Inflammatory macrophage treated with lipopolysaccharide for 4 hours (primary cell): ENCODE measurements at regions not wholly inside any gene's neighbourhood (a gene's known extent, or its start where the extent isn't known, plus 50 kb on each side); places are given as distances from the start of the nearest gene placed in this dataset.
"Not testable (repeated sequence)": the region's sequence is repeated elsewhere in the genome, so short reads cannot be mapped to it uniquely, and the experiment has no call there.

Experiments used
- DNase-seq: peaks from one replicate; pipeline ENCODE4 v3.0.0-alpha.2; 2020

DNA sequence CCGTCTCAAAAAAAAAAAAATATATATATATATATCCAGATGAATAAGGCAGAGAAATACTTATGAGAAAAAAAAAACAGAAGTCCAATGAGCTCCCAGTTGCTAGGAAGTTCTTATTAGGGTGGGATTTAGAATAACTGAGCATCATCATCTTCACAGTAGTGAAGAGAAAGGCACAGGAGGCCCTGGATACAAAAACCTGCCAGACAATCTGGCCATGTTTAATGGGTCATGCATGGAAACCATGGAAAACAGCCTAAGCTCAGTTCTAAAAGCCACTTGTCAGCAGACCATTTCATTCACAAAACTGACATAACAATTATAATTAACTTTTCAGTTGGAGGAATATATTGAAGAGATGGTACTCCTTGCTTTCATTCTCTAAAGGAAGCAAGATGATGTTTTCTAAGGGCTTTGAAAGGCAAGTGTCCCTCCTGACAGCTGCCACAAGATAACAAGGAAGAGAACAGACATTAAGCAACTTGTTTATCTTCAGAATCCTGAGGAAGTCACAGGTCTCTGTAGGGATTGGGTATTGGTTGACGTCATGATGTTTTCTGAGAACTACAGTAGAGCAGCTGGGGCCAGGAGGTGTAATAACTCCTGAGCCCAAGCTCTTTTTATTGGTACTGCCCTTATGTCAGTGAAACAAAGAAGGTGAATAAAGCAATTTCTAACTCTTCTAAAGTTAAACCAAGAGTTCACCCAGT, 463.1 kb downstream of the DMAC1 start:
- no peak for DNase-seq

DNA sequence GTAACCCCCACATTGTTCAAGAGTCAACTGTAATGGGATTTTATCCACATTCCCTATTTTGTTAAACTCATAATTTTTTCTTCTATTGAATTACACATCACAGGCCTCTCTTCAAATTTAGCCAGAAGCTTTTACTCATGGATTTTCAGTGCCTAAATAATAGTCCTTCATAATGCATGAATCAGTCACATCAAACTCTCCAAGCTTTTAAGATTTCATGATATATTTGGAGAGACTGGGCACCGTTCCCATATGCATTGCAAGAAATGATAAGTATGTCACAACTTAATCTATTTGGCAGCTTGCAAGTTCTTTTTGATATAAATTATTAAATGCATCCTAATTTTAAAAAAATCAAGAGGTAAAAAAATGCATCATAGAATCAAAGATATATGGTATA, 465.9 kb downstream of the DMAC1 start:
- no peak for DNase-seq

DNA sequence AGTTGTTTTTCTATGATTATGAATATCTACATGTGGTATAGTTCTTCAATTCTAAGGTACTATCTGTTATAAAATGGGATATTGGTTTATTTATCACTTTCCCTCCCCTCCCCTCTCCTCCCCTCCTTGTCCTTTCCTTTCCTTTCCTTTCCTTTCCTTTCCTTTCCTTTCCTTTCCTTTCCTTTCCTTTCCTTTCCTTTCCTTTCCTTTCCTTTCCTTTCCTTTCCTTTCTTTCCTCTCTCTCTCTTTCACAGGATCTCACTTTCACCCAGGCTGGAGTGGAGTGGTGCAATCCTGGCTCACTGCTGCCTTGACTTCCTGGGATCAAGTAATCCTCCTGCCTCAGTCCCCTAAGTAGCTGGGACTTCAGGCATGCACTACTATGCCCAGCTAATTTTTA, 466.8 kb downstream of the DMAC1 start:
- no peak for DNase-seq

GRCh38 chr9:7328453-7328852, 471.1 kb downstream of the DMAC1 start:
- no peak for DNase-seq

- DNase-seq = no peak
Measured at GRCh38 chr9:7325995-7326394, 473.6 kb downstream of the DMAC1 start.

DNA sequence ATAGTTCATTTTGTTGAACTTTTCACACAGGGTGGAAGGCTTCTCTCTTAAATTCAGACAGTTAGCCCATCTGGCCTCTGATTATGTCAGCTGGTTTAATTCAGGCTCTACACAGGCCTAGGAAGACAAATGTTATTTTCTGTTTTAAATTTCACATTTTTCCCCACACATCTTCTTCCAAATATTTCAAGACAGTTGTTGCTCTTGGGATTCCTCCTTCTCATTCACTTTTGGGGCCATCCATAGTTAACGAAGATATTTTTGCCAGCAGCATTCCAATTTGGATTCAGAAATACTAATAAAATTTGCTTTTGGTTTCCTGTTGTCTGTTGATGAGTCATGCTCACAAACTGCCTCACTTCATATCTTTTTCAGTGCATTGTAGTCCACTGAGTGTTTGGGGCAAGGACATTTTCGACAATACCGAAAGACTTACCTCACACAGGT, 475.4 kb downstream of the DMAC1 start:
- DNase-seq = no peak

DNA sequence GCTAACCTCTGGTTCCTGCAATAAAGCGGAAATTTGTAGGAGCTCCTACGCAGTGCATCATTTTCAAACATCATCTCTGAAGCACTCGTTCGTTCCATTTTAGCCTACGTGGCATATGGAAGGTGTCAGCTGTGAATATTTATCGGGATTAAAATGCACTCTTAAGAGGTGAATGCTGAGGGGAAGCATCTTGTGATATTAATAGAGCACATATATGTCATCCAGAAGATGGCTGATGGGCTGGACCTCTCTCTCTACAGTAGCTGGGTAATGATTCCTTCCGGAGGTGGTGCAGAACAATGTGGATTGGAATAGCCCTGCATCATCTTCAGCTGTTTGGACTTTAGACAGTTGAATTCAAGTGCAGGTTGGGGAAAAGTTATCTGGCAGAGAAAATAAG, 478.7 kb downstream of the DMAC1 start:
- DNase-seq = no peak

- no peak for DNase-seq
Measured at GRCh38 chr9:7320139-7320538, 479.4 kb downstream of the DMAC1 start.

DNA sequence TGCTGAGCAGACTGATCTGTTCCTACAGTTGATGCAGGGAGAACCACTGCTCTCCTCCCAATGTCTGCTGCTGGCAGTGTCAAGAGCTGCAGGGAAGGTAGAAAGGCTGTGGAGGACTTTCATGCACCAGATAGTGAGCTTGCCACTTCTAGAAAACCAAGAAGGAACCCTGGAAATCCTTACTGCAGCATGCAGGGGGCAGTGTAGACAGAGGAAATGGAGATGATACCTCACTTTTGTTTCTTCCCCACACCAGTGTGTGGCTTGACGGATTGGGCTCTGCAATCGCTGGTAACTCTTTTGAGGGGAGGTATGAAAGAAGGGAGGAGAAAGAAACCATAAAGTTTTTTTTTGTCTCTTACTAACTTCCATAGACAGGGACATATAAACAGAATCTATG, 480.7 kb downstream of the DMAC1 start:
- DNase-seq = no peak

DNA sequence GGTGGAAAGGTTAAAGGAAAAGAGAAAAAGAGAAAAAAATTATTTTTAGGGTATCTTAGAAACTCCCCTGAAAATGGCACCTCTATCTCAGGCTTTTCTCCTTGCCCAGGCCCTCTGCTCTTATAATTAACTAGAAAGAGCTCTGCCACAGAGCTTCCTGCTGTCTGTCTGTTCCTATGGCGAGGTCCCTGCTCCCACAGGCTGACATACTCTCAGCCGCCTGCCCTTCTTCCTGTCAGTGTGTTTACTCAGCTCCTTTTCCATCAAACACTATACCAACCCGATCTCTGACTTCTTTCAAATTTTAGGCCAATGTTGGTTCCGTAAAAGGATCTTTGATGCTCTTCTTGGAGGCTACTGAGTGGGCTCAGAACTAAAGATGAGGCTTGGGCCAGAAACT, 482.6 kb downstream of the DMAC1 start:
- DNase-seq = no peak

GRCh38 chr9:7316166-7316795, 483.3 kb downstream of the DMAC1 start:
- DNase-seq = no peak

- no peak for DNase-seq
Measured at GRCh38 chr9:7315746-7316145, 483.8 kb downstream of the DMAC1 start.

DNA sequence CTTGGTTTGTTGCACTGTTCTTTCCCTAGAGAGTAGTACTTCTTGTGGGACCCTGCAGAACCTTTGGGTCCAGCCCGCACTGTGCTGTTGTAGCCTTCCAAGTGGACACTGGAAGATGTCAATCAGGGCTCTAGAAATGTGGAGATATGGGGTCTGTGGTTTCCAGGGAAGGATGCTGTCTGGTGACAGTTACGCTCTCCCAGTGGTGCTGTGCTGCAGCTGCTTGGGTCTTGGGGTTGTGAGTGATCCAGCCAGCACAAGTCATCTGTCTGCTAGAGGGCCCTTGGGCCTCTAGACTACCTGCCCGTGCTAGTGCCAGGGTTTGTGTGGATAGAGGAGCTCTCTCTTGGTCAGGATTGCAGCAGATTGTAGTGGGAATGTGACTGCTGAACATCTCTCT, 484.5 kb downstream of the DMAC1 start:
- no peak for DNase-seq

DNA sequence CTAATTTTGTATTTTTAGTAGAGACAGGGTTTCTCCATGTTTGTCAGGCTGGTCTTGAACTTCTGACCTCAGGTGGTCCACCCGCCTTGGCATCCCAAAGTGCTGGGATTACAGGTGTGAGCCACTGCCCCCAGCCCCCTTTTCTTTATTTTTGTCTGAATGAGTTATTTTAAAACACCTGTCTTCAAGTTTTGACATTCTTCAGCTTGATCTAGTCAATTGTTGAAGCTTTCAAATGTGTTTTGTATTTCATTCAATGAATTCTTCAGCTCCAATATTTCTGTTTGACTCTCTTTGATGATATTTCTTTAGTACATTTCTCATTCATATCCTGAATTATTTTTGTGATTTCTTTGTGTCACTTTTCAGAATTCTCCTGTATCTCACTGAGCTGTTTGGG, 486.2 kb downstream of the DMAC1 start:
- no peak for DNase-seq

GRCh38 chr9:7309051-7309450, 490.5 kb downstream of the DMAC1 start:
- not testable (repeated sequence) for DNase-seq

DNA sequence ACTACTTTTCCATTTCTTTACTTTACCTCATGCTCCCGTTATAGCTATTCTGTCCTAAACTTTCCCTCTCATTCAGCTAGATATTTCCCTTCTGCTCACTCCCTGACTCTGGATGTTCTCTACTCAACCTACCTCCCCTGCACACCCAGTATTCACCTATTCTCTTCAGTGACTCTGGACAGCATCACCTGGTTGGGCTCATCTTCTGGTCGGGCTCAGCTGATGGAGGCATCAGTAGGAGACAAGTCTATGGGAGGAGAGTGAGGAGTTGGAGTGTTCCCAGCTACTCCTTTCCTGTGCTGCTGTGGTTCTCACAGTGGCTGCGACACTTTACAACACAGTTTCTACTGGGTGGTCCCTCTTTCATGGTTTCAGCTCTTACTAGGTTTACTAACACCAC, 493.9 kb downstream of the DMAC1 start:
- no peak for DNase-seq

- DNase-seq = no peak
Measured at GRCh38 chr9:7304627-7304995, 495.0 kb downstream of the DMAC1 start.

- DNase-seq = no peak
Measured at GRCh38 chr9:7303907-7304626, 495.5 kb downstream of the DMAC1 start.

GRCh38 chr9:7300484-7300883, 499.1 kb downstream of the DMAC1 start:
- DNase-seq = no peak

GRCh38 chr9:7298123-7298522, 501.5 kb downstream of the DMAC1 start:
- no peak for DNase-seq

DNA sequence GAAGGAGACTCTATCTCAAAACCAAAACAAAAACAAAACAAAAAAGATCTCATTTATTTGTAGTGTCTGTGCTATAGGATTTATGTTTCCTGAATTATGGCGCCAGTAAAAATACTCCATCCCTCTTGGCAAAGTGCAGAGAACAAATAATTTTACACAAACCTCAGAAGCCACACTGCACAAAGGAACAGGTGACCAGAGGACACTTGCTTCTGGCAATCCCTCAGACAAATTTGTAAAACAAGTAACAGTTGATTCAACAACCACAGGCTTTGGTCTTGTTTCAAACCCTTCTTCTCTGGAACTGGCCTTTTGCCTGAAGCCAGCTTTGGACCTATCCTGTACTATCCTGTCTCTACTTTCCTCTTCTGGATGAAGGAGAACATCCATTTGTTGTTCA, 502.1 kb downstream of the DMAC1 start:
- DNase-seq = no peak

- DNase-seq = no peak
Measured at GRCh38 chr9:7293091-7293490, 506.5 kb downstream of the DMAC1 start.

- no peak for DNase-seq
Measured at GRCh38 chr9:7289773-7290172, 509.8 kb downstream of the DMAC1 start.

DNA sequence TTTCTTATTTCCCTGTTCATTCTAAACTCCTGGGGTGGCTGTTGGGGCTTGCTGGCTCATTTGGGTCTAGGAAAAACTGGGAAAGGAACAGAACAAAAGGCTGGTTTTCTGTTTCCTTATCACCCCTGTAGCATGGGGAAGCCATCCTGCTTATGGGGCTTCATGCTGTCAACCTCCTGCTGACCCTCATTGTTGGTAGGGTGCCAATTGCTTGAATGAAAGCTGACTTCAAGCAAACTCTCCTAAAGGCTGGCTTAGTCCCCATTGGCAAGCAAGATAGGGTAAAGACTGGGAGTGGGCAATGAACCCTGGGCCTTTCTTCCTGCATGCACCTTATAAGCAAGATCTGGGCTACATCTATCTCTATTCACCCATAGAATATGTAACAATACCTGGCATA, 511.6 kb downstream of the DMAC1 start:
- DNase-seq = no peak
